ENCODE measurements at regions not wholly inside any gene's neighbourhood (a gene's known extent, or its start where the extent isn't known, plus 50 kb on each side); places are given as distances from the start of the nearest gene placed in this dataset.

DNA sequence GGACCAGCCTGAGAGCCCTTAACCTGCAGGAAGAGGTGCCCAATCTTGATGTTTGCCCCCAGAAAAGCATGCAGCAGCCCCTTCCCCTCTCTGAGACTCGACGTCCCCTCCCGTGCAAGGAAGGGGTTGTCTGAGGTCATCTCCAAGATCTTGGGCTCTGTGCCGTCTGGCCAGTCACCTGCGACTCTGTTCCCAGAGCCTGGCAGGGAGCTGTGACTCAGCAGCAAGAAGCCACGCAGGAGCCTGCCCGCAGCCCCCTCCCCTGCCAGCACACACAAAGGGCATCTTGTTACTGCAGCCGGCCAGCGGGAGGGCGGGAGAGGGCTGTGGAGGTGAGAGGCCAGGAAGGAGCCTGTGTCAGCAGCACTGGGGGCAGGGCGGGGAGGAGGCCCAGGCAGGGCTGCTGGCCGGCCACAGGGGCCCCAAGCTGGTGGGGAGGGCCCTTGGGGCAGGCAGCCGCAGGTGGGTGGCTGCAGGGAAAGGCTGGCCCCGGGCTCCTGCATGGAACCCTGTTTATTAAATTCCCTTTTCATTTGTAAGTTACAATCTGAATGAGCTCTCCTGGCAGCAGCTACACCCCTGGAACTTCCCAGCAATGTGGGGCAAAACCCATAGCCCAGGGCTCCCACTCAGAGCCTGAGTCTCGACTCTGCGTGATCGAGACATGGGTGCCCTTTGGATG lies 103.7 kb upstream of the ZMIZ1 start:
- Histone ChIP-seq H3K9me3 (no peaks in the 10 kb centered on the region), H3K27me3 (no peaks in the 10 kb centered on the region), H3K4me3 (no peak overlapping the region), H3K4me1 (peaks cover 16 to 46% (median 35%) of the 10 kb centered on the region in 4 donors), H3K36me3 (no peaks in the 10 kb centered on the region), H3K27ac (peak overlapping the region in 2 of 4 donors; percentile 42 to 44)
- ATAC-seq (ENCODE audit: low FRiP score in 2 of 2) (no peak), DNase-seq (peak; percentile 40 to 80)
- WGBS, 2 donors = 47 to 71% methylated on average over 10 to 17 of the region's 17 CpGs
- TF ChIP-seq POLR2A (IDR thresholded peaks at IDR 0.05) (no peak), EP300 (IDR thresholded peaks at IDR 0.05) (no peak), CTCF (IDR thresholded peaks at IDR 0.05) (no peak), POLR2AphosphoS5 (IDR thresholded peaks at IDR 0.05) (no peak)

DNA sequence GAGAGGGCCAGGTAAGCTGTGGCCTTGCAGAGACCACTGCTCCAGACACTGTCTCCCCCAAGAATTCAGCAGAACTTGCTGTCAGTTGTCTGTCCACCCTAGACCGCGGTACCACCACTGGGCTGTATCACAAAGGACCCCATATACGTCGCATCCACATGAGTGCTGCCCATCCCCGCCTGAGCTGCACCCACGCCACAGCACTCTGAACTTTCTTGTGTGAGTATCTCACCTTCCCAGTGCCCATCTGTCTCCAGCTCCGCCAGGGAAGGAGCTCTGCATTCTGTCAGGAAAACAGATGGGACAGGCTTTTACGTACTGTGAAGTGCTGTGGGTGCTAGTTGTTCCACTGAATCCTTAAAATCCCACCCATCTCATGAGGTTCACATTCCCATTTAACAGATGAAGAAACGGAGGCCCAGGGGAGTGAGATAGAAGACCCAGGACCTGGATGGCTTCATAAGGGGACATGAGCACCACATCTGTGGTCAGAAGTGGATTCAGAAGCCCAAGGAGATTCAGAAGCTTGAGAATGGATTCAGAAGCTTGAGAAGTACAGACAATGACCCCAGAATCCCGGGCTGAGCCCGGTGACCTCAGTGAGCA lies 102.5 kb upstream of the ZMIZ1 start:
- Histone ChIP-seq H3K36me3 (no peaks in the 10 kb centered on the region), H3K4me3 (no peak overlapping the region), H3K27me3 (no peaks in the 10 kb centered on the region), H3K9me3 (no peaks in the 10 kb centered on the region), H3K27ac (no peak overlapping the region), H3K4me1 (peaks cover 5 to 34% (median 26%) of the 10 kb centered on the region in 4 donors)
- ATAC-seq (ENCODE audit: low FRiP score in 2 of 2) = no peak
- WGBS, 2 donors = 93 to 95% methylated on average over 9 to 11 of the region's 11 CpGs
- no peak for DNase-seq
- TF ChIP-seq EP300 (IDR thresholded peaks at IDR 0.05) (no peak), POLR2A (IDR thresholded peaks at IDR 0.05) (no peak), POLR2AphosphoS5 (IDR thresholded peaks at IDR 0.05) (no peak), CTCF (IDR thresholded peaks at IDR 0.05) (no peak)

GRCh38 chr10:78966844-78967488 lies 101.8 kb upstream of the ZMIZ1 start:
- no peak overlapping the region for H3K4me3 ChIP-seq
- DNase-seq (no peak), ATAC-seq (ENCODE audit: low FRiP score in 2 of 2) (no peak)
- 83 to 93% methylated on average over 8 of the region's 8 CpGs for WGBS, 2 donors
- H3K36me3 ChIP-seq = no peaks in the 10 kb centered on the region
- H3K27ac ChIP-seq = no peak overlapping the region
- H3K4me1 ChIP-seq = peaks cover 8 to 32% (median 21%) of the 10 kb centered on the region in 4 donors
- H3K9me3 ChIP-seq = no peaks in the 10 kb centered on the region
- H3K27me3 ChIP-seq = no peaks in the 10 kb centered on the region
- TF ChIP-seq EP300 (IDR thresholded peaks at IDR 0.05) (no peak), POLR2AphosphoS5 (IDR thresholded peaks at IDR 0.05) (no peak), CTCF (IDR thresholded peaks at IDR 0.05) (no peak), POLR2A (IDR thresholded peaks at IDR 0.05) (no peak)

GRCh38 chr10:78968300-78968942 lies 100.3 kb upstream of the ZMIZ1 start:
- DNase-seq = no peak
- no peak overlapping the region for H3K4me3 ChIP-seq
- peaks cover 23 to 42% (median 30%) of the 10 kb centered on the region in 4 donors for H3K4me1 ChIP-seq
- no peaks in the 10 kb centered on the region for H3K27me3 ChIP-seq
- no peaks in the 10 kb centered on the region for H3K9me3 ChIP-seq
- no peak for TF ChIP-seq EP300 (IDR thresholded peaks at IDR 0.05)
- no peak for TF ChIP-seq POLR2A (IDR thresholded peaks at IDR 0.05)
- TF ChIP-seq CTCF (IDR thresholded peaks at IDR 0.05) = no peak
- no peak for TF ChIP-seq POLR2AphosphoS5 (IDR thresholded peaks at IDR 0.05)
- H3K27ac ChIP-seq = no peak overlapping the region
- no peak for ATAC-seq (ENCODE audit: low FRiP score in 2 of 2)
- 93 to 97% methylated on average over 8 to 9 of the region's 9 CpGs for WGBS, 2 donors
- no peaks in the 10 kb centered on the region for H3K36me3 ChIP-seq
